GM19328 (cell line): ENCODE measurements at regions not wholly inside any gene's neighbourhood (a gene's known extent, or its start where the extent isn't known, plus 50 kb on each side); places are given as distances from the start of the nearest gene placed in this dataset.

Source experiments
- ATAC-seq: cut with Tn5 transposase; IDR thresholded peaks from one replicate; pipeline ENCODE4 v1.9.1; 2021; ENCODE audit warnings: mild to moderate bottlenecking, moderate library complexity; ENCODE audit not compliant: unreplicated experiment

- no peak for ATAC-seq
Measured at GRCh38 chr10:83346266-83346910, 792.9 kb upstream of the GHITM start.

DNA sequence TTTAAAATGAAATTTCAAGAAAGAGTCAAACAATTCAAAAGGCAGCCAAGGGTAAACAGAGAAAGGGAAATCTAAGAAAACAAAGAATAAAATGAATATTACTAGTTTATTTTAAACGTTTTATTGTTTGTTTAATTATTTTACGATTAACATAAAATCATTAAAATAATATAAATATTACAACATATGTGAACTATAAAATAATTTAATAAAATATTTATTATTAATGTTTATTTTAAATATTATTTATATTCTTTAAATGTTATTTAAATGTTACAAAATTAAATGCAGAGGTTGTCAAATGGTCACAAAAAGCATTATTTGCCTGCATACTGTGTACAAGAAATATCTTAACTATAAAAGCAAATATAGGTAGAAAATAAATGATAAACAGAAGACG lies 786.7 kb upstream of the GHITM start:
- ATAC-seq = no peak

GRCh38 chr10:83354456-83354855 lies 784.9 kb upstream of the GHITM start:
- no peak for ATAC-seq

GRCh38 chr10:83357004-83357403 lies 782.3 kb upstream of the GHITM start:
- ATAC-seq = no peak

GRCh38 chr10:83357627-83358026 lies 781.7 kb upstream of the GHITM start:
- no peak for ATAC-seq

- no peak for ATAC-seq
Measured at GRCh38 chr10:83367036-83367435, 772.3 kb upstream of the GHITM start.

- no peak for ATAC-seq
Measured at GRCh38 chr10:83371696-83372490, 767.4 kb upstream of the GHITM start.

GRCh38 chr10:83372646-83373045 lies 766.7 kb upstream of the GHITM start:
- no peak for ATAC-seq

- ATAC-seq = no peak
Measured at GRCh38 chr10:83373671-83374070, 765.6 kb upstream of the GHITM start.

GRCh38 chr10:83374741-83375140 lies 764.6 kb upstream of the GHITM start:
- no peak for ATAC-seq

- no peak for ATAC-seq
Measured at GRCh38 chr10:83375274-83375673, 764.0 kb upstream of the GHITM start.

DNA sequence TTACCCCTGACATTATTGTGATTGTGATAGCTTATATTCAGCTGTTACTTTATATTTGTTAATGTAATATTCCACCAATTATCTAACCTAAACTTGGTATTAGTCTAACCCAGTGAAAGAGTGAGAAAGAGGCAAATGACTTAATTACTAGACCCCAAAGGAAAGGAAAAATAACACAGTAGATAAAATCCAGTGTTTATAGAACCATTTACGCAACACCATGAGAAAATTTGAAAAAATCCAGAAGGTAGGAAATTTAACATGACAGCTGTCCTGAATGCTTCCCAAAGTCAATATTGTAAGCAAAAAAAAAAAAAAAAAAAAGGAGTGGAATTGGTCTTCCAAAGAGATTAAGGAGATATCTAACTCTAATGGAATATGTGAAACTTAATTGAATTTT lies 741.5 kb upstream of the GHITM start:
- ATAC-seq = no peak

- no peak for ATAC-seq
Measured at GRCh38 chr10:83410570-83410969, 728.7 kb upstream of the GHITM start.

- ATAC-seq = no peak
Measured at GRCh38 chr10:83425306-83425705, 714.0 kb upstream of the GHITM start.

- no peak for ATAC-seq
Measured at GRCh38 chr10:83427101-83427500, 712.2 kb upstream of the GHITM start.

DNA sequence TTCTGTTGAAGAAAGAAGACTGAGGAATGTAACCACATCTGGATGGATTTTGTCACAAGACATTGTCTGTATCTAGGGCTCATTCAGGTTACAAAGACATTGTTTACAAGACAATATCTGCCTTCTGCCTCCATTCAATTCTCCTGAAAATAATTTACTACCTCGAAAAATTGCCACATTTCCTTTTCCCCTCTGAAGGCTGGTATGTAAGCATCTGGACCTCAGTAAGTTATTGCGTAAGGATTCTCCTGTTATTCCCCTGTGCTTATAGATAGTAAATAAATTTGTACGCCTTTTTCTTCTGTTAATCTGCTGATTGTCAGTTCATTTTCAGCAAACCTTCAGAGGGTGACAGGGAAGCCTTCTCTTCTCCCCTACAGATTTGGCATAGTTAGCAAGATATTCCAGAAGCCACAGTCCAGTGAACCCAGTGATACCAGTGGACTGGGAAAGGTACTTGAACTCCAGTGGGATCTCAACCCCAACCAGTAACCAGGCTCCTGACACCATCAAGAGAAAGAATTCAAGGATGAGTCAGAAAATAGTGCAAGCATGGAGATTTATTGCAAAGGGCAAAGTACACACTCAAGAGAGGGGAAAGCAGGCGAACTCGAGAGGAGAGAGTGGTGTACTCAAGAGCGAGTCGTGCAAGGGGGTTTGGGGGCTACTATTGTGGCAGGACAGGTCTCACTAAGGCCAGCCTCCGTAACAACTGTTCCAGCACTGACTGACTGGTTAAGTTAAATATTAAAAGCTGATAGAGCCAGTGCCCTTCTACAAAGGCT lies 706.9 kb upstream of the GHITM start:
- no peak for ATAC-seq

GRCh38 chr10:83433705-83434104 lies 705.6 kb upstream of the GHITM start:
- no peak for ATAC-seq

DNA sequence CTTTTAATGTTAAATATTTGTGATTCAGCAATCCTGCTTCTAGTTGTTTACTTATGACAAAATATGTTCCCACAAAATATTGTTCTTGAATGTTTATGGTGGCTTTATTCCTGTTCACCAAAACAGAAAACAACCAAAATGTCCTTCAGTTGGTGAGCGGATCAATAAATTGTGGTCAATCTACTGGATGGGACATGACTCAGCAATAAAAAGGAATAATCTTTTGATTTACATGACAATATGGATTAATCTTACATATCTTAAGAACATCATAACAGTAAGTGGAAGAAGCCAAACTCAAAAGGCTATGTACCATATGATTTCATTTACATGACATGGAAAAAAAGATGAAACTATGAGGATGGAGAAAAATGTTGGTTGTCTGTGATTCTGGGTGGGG lies 691.3 kb upstream of the GHITM start:
- no peak for ATAC-seq

DNA sequence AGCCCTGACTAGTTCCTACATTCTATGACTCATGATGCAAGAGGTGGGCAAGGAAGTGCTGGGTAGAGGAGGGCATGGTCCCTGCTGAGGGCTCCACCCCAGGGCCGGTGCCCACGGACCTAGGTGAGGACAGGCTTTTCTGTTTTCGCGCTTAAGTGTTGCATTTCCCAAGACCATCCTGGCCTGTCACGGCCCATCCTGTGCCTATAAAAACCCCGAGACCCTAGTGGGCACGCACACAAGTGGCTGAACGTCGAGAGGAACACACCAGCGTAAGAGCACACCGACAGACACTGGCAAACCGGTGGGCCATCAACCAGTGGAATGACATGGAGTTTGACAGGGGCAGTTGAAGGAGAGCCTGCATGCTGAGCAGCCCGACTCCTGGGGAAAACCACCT lies 680.7 kb upstream of the GHITM start:
- no peak for ATAC-seq

DNA sequence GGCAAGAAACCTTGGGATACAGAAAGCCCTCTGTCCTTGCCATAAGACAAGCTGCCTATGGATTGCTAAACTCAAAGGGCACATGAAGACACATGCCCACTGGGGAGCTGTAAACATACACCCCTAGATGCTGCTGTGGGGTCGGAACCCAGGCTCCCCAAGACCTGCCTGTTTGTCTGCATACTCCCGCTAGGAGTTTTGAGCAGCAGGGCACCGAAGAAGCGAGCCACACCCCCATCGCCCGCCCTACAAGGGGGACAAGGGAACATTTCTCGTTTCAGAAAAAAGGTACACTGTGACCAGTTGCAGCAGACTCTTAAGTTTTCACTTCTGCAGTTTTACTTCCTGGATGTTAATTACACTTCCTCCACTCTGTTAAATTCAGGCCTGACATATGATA lies 680.2 kb upstream of the GHITM start:
- ATAC-seq = no peak

GRCh38 chr10:83469728-83470331 lies 669.5 kb upstream of the GHITM start:
- no peak for ATAC-seq
